8988T (cell line): ENCODE measurements at regions not wholly inside any gene's neighbourhood (a gene's known extent, or its start where the extent isn't known, plus 50 kb on each side); places are given as distances from the start of the nearest gene placed in this dataset.

ENCODE experiments used
- DNase-seq: peaks from one replicate; pipeline ENCODE4 v3.0.0; 2011

- DNase-seq: no peak
Observed at GRCh38 chr1:90190523-90190922, 195.6 kb downstream of the ZNF326 start.

GRCh38 chr1:90189889-90190288 lies 195.0 kb downstream of the ZNF326 start:
- no peak for DNase-seq

- DNase-seq: no peak
Observed at GRCh38 chr1:90187323-90187585, 192.3 kb downstream of the ZNF326 start.

- DNase-seq: no peak
Observed at GRCh38 chr1:90186506-90187322, 191.8 kb downstream of the ZNF326 start.

- no peak for DNase-seq
Observed at GRCh38 chr1:90176530-90176929, 181.6 kb downstream of the ZNF326 start.

- DNase-seq: no peak
Observed at GRCh38 chr1:90175490-90176167, 180.7 kb downstream of the ZNF326 start.

- no peak for DNase-seq
Observed at GRCh38 chr1:90174246-90174645, 179.3 kb downstream of the ZNF326 start.

DNA sequence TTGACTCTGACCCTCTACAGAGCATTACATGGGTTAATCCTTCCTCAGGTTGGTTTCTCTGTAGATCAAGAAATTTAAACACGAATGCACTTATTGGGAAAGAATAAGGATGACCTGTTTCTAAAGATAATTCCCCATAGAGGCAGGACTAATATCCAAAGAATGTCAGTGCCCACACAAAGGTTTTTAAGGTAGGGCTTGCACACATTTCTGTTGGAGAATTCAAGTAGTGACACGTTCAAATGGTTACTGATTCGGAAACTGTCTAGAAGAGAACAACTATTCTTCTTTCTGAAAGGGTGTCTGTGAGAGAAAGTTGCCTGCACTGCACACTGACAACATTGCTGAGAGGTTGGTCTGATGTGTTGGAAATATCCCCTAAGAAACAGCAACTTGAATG lies 167.3 kb downstream of the ZNF326 start:
- DNase-seq: no peak

- no peak for DNase-seq
Observed at GRCh38 chr1:90161625-90162024, 166.7 kb downstream of the ZNF326 start.

DNA sequence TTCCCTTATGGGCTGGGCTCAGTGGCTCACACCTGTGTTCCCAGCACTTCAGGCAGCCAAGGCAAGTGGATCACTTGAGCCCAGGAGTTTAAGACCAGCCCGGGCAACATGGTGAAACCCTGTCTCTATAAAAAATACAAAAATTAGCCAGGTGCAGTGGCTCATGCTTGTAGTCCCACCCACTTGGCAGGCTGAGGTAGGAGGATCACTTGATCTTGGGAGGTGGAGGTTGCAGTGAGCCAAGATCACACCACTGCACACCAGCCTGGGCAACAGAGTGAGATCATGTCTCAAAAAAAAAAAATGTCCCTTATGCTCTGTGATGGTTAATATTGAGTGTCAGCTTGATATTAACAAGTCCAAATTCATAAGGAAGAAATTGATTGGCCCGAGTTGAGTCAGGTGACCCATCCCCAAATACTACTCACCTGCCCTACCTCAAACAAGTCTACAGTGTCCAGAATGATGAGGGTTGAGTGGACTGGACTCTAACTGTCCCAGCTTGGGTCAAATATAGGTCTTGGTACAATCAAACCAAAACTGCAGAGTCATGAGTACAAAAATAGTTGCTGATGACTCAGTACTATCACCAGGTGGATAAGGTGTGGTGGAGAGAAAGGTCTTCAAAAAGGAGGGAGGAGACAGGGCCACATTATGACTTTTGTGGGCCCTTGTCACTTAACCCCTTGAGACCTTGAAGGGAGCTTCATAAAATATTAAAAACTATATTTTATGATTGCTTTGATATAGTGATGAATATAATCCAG lies 161.0 kb downstream of the ZNF326 start:
- no peak for DNase-seq

DNA sequence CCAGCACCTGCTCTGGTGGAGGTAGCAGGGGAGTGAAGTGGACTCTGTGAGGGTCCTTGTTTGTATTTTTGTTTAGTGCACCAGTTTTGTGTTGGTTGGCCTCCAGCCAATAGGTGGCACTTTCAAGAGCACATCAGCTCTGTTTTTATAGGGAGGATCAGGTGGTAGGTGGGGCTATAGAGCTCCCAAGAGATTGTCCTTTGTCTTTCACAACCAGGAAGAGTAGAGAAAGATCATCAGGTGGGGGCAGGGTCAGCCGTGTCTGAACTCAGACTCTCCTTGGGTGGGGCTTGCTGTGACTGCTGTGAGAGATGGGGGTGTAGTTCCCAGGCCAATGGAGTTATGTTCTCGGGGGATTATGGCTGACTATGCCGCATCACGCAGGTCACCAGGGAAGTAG lies 159.8 kb downstream of the ZNF326 start:
- DNase-seq: no peak

DNA sequence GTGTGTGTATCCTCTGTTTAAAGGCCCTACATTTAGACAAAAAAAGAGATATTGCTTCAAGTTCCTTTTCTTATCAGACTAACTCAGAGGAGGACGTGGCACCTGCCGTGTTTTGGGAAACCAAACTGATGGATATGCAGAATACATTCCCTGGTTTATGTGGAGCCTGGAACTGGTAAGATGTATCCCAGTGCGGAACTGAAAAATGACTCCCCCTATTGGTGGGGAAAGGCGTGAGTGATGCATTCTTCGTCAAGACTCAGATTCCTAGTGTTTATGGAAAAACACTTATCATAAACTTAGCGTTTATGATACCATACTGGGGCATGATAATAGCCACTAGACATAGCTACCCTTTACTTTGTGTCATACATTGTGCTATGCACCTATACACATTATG lies 154.2 kb downstream of the ZNF326 start:
- no peak for DNase-seq

DNA sequence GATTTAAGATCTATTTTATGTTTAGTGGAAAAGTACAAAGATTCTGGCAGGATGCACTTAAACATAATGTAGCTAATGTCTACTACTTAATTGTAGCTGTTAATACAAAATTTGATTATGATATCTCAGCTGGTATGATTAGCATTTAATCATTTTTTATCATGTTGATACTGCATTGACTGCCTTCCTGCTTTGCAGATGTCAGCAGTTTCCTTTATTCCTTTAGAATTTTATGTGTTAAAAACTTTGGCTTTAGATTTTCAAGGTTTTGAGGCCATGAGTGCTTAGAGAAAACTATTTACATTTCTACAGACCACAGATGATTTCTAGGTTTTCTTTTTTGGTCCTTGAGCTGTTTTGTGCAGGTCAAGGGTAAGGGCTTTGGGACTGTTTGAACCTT lies 152.2 kb downstream of the ZNF326 start:
- DNase-seq: no peak

DNA sequence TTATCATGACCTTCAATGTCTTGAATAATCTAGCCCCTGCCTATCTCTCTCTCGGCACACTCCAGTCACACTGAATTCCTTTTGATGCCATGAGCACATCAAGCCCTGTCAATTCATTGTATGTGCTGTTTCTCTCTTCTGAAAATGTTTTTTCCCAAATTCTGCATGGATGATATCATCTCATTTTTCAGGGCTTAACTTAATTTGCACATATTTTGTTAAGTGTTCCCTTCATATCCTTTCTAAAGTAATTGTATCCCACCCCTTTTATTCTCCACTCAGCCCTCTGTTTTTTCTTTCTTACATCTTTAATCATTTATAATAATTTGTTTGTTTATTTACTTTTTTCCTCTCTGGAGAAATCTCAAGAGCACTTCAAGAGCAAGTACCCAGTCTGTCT lies 149.9 kb downstream of the ZNF326 start:
- no peak for DNase-seq

GRCh38 chr1:90143591-90143990 lies 148.7 kb downstream of the ZNF326 start:
- DNase-seq: no peak

DNA sequence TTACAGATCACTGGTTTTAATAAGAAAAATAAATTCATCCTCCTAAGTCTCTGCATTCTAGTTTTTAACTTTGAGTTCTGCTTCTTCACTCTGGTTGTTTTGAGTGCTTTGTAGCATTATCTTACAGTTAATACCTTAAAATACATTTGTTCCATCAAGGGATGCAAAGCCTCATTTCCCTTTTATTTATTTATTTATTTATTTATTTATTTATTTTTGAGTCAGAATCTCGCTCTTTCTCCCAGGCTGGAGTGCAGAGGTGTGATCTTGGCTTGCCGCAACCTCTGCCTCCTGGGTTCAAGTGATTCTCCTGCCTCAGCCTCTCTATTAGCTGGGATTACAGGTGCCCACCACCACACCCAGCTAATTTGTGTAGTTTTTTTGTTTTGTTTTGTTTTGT lies 147.8 kb downstream of the ZNF326 start:
- DNase-seq: no peak

DNA sequence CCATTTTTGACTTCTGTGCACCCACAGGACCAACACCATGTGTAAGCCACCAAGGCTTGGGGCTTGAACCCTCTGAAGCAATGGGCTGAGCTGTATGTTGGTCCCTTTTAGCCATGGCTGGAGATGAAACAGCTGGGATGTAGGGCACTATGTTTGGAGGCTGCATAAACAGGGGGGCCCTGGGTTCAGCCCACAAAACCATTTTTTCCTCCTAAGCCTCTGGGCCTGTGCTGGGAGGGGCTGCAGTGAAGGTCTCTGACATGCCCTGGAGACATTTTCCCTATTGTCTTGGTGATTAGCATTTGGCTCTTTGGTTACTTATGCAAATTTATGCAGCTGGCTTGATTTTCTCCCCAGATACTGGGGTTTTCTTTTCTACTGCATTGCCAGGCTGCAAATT lies 144.9 kb downstream of the ZNF326 start:
- no peak for DNase-seq

GRCh38 chr1:90135286-90135685 lies 140.4 kb downstream of the ZNF326 start:
- DNase-seq: no peak

GRCh38 chr1:90134175-90134955 lies 139.5 kb downstream of the ZNF326 start:
- DNase-seq: no peak

- DNase-seq: no peak
Observed at GRCh38 chr1:90133133-90133532, 138.2 kb downstream of the ZNF326 start.

DNA sequence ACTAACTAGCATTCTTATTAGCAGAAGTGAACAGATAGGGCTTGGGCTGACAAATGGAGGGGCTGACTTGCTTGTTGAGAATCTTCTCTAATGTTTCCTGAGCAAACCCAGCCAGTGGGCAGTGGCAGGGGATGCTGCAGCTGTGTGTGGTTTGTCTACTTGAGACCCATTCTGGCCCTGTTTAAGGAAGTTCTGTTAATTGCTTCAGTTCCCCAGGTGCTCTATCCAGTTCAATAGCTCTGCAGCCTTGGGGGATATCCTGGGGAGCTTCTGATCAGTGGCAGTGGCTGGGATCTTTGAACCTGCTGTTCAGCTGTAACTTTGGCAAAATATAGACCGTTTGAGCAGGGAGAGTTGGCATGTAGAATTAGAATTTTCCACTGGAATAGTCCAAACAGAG lies 137.4 kb downstream of the ZNF326 start:
- no peak for DNase-seq

GRCh38 chr1:90127288-90127953 lies 132.5 kb downstream of the ZNF326 start:
- DNase-seq: no peak

DNA sequence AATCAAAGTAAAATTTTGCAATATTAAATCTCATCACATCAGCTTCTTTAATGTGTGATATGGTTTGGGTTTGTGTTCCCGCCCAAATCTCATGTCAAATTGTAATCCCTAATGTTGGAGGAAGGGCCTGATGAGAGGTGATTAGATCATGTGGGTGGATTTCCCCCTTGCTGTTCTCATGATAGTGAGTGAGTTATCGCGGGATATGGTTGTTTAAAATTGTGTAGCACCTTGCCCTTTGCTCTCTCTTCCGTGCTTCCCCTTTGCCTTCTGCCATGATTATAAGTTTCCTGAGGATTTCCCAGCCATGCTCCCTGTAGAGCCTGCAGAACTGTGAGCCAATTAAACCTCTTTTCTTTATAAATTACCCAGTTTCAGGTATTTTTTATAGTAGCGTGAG lies 131.9 kb downstream of the ZNF326 start:
- DNase-seq: no peak
